Smooth muscle cell (in vitro differentiated cells): ENCODE measurements at regions not wholly inside any gene's neighbourhood (a gene's known extent, or its start where the extent isn't known, plus 50 kb on each side); places are given as distances from the start of the nearest gene placed in this dataset.

Source experiments
- DNase-seq: peaks from one replicate; lab custom pipeline; 2025; ENCODE audit not compliant: unreplicated experiment; lab: John Stamatoyannopoulos, UW
- H2AFZ ChIP-seq: fragments of 200-600 bp; sonication (generic); 2 replicates; pipeline ENCODE4 v1.6.0; 2016; ENCODE audit warnings: antibody characterized with exemption, low read depth, mild to moderate bottlenecking
- H3F3A ChIP-seq: fragments of 200-600 bp; sonication (generic); 2 replicates; pipeline ENCODE4 v1.6.0; 2017; ENCODE audit warnings: antibody characterized with exemption, low read depth
- H3K27ac ChIP-seq: fragments of 200-600 bp; sonication (generic); 2 replicates; pipeline ENCODE4 v1.5.1; 2016; ENCODE audit warnings: low read depth, mild to moderate bottlenecking
- H3K27me3 ChIP-seq: fragments of 200-600 bp; sonication (generic); 2 replicates; pipeline ENCODE4 v1.6.1; 2016; ENCODE audit warnings: low read depth, mild to moderate bottlenecking
- H3K36me3 ChIP-seq: fragments of 200-600 bp; sonication (generic); 2 replicates; pipeline ENCODE4 v1.5.1; 2016; ENCODE audit warnings: low read depth
- H3K4me1 ChIP-seq: fragments of 200-600 bp; sonication (generic); 2 replicates; pipeline ENCODE4 v1.5.1; 2016; ENCODE audit warnings: low read depth
- H3K4me2 ChIP-seq: fragments of 200-600 bp; sonication (generic); 2 replicates; pipeline ENCODE4 v1.6.0; 2016; ENCODE audit warnings: mild to moderate bottlenecking
- H3K4me3 ChIP-seq: fragments of 200-600 bp; sonication (generic); 2 replicates; pipeline ENCODE4 v1.5.1; 2016; ENCODE audit warnings: mild to moderate bottlenecking
- H3K79me2 ChIP-seq: fragments of 200-600 bp; sonication (generic); 2 replicates; pipeline ENCODE4 v1.6.0; 2016; ENCODE audit warnings: low read depth, mild to moderate bottlenecking
- H3K9ac ChIP-seq: fragments of 200-600 bp; sonication (generic); 2 replicates; pipeline ENCODE4 v1.6.0; 2016; ENCODE audit warnings: low read depth
- H3K9me3 ChIP-seq: fragments of 200-600 bp; sonication (generic); replicated peaks from 2 replicates; pipeline ENCODE4 v1.5.1; 2016; ENCODE audit warnings: low read depth
- H4K20me1 ChIP-seq: fragments of 200-600 bp; sonication (generic); 2 replicates; pipeline ENCODE4 v1.6.0; 2016; ENCODE audit warnings: low read depth
- WGBS: methylation state at CpG from one replicate; pipeline ENCODE4 v1.1.7; 2016; ENCODE audit warnings: low lambda C conversion rate; 5-methylcytosine and 5-hydroxymethylcytosine counted together
- TF ChIP-seq, protein P1 (sequence below): fragments of 200-600 bp; sonication (generic); IDR thresholded peaks from 2 replicates; pipeline ENCODE4 v1.5.1; 2017; ENCODE audit warnings: borderline replicate concordance, mild to moderate bottlenecking, antibody characterized with exemption; ENCODE audit not compliant: insufficient read depth, poor library complexity, severe bottlenecking

DNA sequence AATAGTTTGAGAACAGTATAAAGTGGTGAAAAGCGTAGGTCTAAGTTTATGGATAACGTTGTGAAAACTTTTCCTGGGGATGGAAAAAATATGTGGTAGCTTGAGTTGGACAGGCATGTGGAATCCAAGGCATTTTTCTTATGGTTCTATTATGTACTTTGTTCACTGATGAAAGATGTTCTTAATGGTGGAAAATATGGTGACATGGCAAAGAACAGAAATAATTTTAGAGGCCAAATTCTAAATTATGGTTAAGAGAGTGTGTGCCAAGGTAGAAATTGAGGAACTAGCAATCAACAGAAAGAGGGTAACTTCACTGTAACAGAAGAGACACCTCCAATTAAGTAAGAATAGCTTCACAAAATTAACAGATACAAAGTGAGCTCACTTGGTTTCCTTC lies 427.8 kb downstream of the SLC6A15 start:
- H3K79me2 ChIP-seq: no peaks in the 10 kb centered on the region
- 81% methylated on average over 2 of the region's 2 CpGs for WGBS
- DNase-seq: no peak
- H3K27me3 ChIP-seq: no peaks in the 10 kb centered on the region
- no peak overlapping the region for H2AFZ ChIP-seq
- no peaks in the 10 kb centered on the region for H4K20me1 ChIP-seq
- H3K36me3 ChIP-seq: no peaks in the 10 kb centered on the region
- TF ChIP-seq, protein P1, sequence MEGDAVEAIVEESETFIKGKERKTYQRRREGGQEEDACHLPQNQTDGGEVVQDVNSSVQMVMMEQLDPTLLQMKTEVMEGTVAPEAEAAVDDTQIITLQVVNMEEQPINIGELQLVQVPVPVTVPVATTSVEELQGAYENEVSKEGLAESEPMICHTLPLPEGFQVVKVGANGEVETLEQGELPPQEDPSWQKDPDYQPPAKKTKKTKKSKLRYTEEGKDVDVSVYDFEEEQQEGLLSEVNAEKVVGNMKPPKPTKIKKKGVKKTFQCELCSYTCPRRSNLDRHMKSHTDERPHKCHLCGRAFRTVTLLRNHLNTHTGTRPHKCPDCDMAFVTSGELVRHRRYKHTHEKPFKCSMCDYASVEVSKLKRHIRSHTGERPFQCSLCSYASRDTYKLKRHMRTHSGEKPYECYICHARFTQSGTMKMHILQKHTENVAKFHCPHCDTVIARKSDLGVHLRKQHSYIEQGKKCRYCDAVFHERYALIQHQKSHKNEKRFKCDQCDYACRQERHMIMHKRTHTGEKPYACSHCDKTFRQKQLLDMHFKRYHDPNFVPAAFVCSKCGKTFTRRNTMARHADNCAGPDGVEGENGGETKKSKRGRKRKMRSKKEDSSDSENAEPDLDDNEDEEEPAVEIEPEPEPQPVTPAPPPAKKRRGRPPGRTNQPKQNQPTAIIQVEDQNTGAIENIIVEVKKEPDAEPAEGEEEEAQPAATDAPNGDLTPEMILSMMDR: no peak
- H3F3A ChIP-seq: no peaks in the 10 kb centered on the region
- H3K4me2 ChIP-seq: no peak overlapping the region
- no peak overlapping the region for H3K4me3 ChIP-seq
- no peak overlapping the region for H3K27ac ChIP-seq
- H3K9me3 ChIP-seq: no peaks in the 10 kb centered on the region
- no peak overlapping the region for H3K9ac ChIP-seq
- H3K4me1 ChIP-seq: no peaks in the 10 kb centered on the region

DNA sequence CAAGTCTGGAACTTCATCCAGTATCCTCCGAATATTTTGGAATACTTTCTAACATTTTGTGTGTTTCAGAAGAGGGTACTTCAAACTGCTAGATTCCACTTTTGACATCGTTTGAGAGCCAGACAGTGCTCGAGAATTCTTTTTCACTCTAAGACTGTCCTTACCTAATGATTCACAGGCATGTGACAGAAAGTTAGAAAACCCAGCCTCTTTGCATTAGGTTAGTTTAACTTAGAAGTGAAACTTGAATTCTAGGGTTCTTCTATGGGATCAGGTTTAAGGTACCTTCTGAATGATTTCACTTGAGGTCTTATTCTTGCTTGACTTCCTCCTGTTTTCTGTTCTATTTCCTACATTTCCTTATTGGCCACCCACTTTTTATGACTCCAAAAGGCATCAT lies 431.8 kb downstream of the SLC6A15 start:
- TF ChIP-seq, protein P1: no peak
- H2AFZ ChIP-seq: no peak overlapping the region
- no peak overlapping the region for H3K27ac ChIP-seq
- H3F3A ChIP-seq: no peaks in the 10 kb centered on the region
- no peak for DNase-seq
- no peaks in the 10 kb centered on the region for H3K9me3 ChIP-seq
- WGBS: 86% methylated on average over 3 of the region's 3 CpGs
- H3K36me3 ChIP-seq: no peaks in the 10 kb centered on the region
- H3K4me1 ChIP-seq: no peaks in the 10 kb centered on the region
- no peaks in the 10 kb centered on the region for H3K27me3 ChIP-seq
- no peak overlapping the region for H3K9ac ChIP-seq
- H3K79me2 ChIP-seq: no peaks in the 10 kb centered on the region
- no peak overlapping the region for H3K4me2 ChIP-seq
- H3K4me3 ChIP-seq: no peak overlapping the region
- H4K20me1 ChIP-seq: no peaks in the 10 kb centered on the region

DNA sequence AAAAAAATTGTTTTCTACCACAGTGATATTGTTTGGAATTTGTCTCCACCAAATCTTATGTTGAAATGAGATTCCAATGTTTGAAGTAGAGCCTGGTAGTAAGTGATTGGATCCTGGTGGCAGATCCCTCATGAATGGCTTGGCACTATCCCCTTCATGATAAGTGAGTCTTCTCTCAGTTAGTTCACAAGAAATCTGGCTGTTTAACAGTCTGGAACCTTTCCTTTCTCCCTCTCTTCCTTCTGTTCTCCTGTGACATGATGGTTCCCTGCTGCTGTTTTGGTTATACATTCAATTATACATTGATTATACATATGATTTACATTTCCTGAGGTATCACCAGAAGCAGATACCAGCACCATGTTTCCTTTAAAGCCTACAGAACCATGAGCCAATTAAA lies 442.2 kb downstream of the SLC6A15 start:
- Histone ChIP-seq H4K20me1 (no peaks in the 10 kb centered on the region), H3K4me2 (no peak overlapping the region), H3K27ac (no peak overlapping the region), H3K9ac (no peak overlapping the region), H3F3A (no peaks in the 10 kb centered on the region), H3K79me2 (no peaks in the 10 kb centered on the region), H2AFZ (no peak overlapping the region), H3K4me3 (no peak overlapping the region), H3K4me1 (no peaks in the 10 kb centered on the region), H3K27me3 (no peaks in the 10 kb centered on the region), H3K36me3 (no peaks in the 10 kb centered on the region), H3K9me3 (no peaks in the 10 kb centered on the region)
- DNase-seq: no peak
- TF ChIP-seq, protein P1: no peak

DNA sequence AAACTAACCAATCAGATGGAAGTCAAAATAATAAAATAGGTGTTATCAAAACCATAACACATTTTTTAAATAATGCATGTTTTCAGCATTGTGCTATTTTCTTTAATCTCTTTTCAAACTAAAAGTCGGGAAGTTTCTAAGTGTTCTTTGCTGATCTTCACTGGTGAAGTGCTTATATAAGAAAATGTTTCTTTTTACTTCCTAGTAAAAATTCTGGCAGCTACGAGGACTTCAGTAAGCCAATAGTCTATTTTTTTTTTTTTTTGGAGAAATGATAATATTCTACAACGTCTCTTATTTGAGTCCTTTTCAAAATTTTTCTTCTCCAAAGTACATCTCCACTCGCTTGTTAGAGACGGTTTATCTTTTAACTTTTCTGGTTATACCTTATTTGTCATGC lies 448.0 kb downstream of the SLC6A15 start:
- Histone ChIP-seq H3K4me3 (no peak overlapping the region), H4K20me1 (no peaks in the 10 kb centered on the region), H3K79me2 (no peaks in the 10 kb centered on the region), H3K27ac (no peak overlapping the region), H3K4me2 (no peak overlapping the region), H2AFZ (no peak overlapping the region), H3K27me3 (no peaks in the 10 kb centered on the region), H3K4me1 (no peaks in the 10 kb centered on the region), H3F3A (no peaks in the 10 kb centered on the region), H3K9ac (no peak overlapping the region), H3K9me3 (no peaks in the 10 kb centered on the region), H3K36me3 (no peaks in the 10 kb centered on the region)
- TF ChIP-seq, protein P1: no peak
- WGBS: 85% methylated on average over 5 of the region's 5 CpGs
- DNase-seq: no peak
